Hepatocyte (in vitro differentiated cells): ENCODE measurements at regions not wholly inside any gene's neighbourhood (a gene's known extent, or its start where the extent isn't known, plus 50 kb on each side); places are given as distances from the start of the nearest gene placed in this dataset.

Source experiments
- DNase-seq: peaks from one replicate; pipeline ENCODE4 v3.0.0-alpha.2; 2016; ENCODE audit warnings: low spot score
- H2AFZ ChIP-seq: fragments of 200-600 bp; sonication (generic); 2 replicates; pipeline ENCODE4 v1.6.0; 2016; ENCODE audit warnings: antibody characterized with exemption, mild to moderate bottlenecking
- H3K27ac ChIP-seq: fragments of 200-600 bp; sonication (generic); 2 replicates; pipeline ENCODE4 v1.5.1; 2016; ENCODE audit warnings: mild to moderate bottlenecking
- H3K27me3 ChIP-seq: fragments of 200-600 bp; sonication (generic); 2 replicates; pipeline ENCODE4 v1.6.1; 2016
- H3K36me3 ChIP-seq: fragments of 200-600 bp; sonication (generic); replicated peaks from 2 replicates; pipeline ENCODE4 v1.5.1; 2016; ENCODE audit warnings: low read depth; ENCODE audit not compliant: insufficient read depth
- H3K4me1 ChIP-seq: fragments of 200-600 bp; sonication (generic); 2 replicates; pipeline ENCODE4 v1.5.1; 2016; ENCODE audit warnings: mild to moderate bottlenecking, moderate library complexity; ENCODE audit not compliant: insufficient read depth
- H3K4me2 ChIP-seq: fragments of 200-600 bp; sonication (generic); 2 replicates; pipeline ENCODE4 v1.6.0; 2016
- H3K4me3 ChIP-seq: fragments of 200-600 bp; sonication (generic); 2 replicates; pipeline ENCODE4 v1.5.1; 2016; ENCODE audit warnings: mild to moderate bottlenecking
- H3K79me2 ChIP-seq: fragments of 200-600 bp; sonication (generic); 2 replicates; pipeline ENCODE4 v1.6.0; 2017; ENCODE audit warnings: mild to moderate bottlenecking
- H3K9me2 ChIP-seq: fragments of 200-600 bp; sonication (generic); replicated peaks from 2 replicates; pipeline ENCODE4 v1.6.0; 2017; ENCODE audit warnings: mild to moderate bottlenecking; ENCODE audit not compliant: insufficient read depth
- H3K9me3 ChIP-seq: fragments of 200-600 bp; sonication (generic); 2 replicates; pipeline ENCODE4 v1.5.1; 2016; ENCODE audit warnings: low read depth, mild to moderate bottlenecking
- H4K20me1 ChIP-seq: fragments of 200-600 bp; sonication (generic); 2 replicates; pipeline ENCODE4 v1.6.0; 2016; ENCODE audit warnings: mild to moderate bottlenecking; ENCODE audit not compliant: insufficient read depth, poor library complexity, severe bottlenecking
- EZH2 ChIP-seq: fragments of 200-600 bp; sonication (generic); IDR thresholded peaks from 2 replicates; pipeline ENCODE4 v1.6.1; 2016; ENCODE audit warnings: antibody characterized with exemption, mild to moderate bottlenecking, borderline replicate concordance
- EZH2phosphoT487 ChIP-seq: fragments of 200-600 bp; sonication (generic); IDR thresholded peaks from one replicate; pipeline ENCODE4 v1.6.1; 2018; ENCODE audit warnings: antibody characterized with exemption, mild to moderate bottlenecking, low read depth, moderate library complexity; ENCODE audit not compliant: unreplicated experiment, severe bottlenecking
- WGBS: methylation state at CpG from one replicate; pipeline ENCODE4 v1.1.6; 2016; ENCODE audit warnings: low lambda C conversion rate; ENCODE audit errors: missing lambda C conversion rate; 5-methylcytosine and 5-hydroxymethylcytosine counted together
- TF ChIP-seq, protein P1 (sequence below): fragments of 200-600 bp; sonication (generic); IDR thresholded peaks from 2 replicates; pipeline ENCODE4 v1.5.1; 2016; ENCODE audit warnings: antibody characterized with exemption, mild to moderate bottlenecking; ENCODE audit not compliant: poor library complexity

DNA sequence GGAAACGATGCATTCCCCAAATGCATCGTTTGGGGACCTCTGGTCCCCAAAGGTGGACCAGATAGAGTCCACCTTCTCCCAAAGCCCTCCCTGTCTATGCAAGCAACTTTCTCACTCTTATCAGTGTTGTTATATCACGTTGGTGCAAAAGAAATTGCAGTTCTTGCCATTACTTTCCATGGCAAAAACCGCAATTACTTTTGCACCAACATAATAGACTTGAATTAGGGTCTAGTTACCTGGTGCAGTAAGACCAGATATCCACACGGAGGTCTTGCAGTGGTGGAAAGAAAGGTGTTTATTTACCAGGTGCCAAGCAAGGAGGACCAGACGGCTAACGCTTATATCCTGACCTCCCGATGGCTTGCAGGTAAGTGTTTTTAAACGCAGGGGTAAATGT is 129.0 kb downstream of the MIAT start:
- H3K4me1 ChIP-seq = no peaks in the 10 kb centered on the region
- no peaks in the 10 kb centered on the region for H3K9me3 ChIP-seq
- no peak overlapping the region for H3K27ac ChIP-seq
- no peaks in the 10 kb centered on the region for H3K79me2 ChIP-seq
- H3K4me2 ChIP-seq = no peak overlapping the region
- H4K20me1 ChIP-seq = no peaks in the 10 kb centered on the region
- no peaks in the 10 kb centered on the region for H3K36me3 ChIP-seq
- DNase-seq = no peak
- WGBS = 84% methylated on average over 9 of the region's 9 CpGs
- TF ChIP-seq, protein P1, sequence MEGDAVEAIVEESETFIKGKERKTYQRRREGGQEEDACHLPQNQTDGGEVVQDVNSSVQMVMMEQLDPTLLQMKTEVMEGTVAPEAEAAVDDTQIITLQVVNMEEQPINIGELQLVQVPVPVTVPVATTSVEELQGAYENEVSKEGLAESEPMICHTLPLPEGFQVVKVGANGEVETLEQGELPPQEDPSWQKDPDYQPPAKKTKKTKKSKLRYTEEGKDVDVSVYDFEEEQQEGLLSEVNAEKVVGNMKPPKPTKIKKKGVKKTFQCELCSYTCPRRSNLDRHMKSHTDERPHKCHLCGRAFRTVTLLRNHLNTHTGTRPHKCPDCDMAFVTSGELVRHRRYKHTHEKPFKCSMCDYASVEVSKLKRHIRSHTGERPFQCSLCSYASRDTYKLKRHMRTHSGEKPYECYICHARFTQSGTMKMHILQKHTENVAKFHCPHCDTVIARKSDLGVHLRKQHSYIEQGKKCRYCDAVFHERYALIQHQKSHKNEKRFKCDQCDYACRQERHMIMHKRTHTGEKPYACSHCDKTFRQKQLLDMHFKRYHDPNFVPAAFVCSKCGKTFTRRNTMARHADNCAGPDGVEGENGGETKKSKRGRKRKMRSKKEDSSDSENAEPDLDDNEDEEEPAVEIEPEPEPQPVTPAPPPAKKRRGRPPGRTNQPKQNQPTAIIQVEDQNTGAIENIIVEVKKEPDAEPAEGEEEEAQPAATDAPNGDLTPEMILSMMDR = no peak
- TF ChIP-seq EZH2phosphoT487 (no peak), EZH2 (no peak)
- no peak overlapping the region for H3K4me3 ChIP-seq
- H2AFZ ChIP-seq = no peak overlapping the region
- H3K9me2 ChIP-seq = no peaks in the 10 kb centered on the region
- H3K27me3 ChIP-seq = no peaks in the 10 kb centered on the region

DNA sequence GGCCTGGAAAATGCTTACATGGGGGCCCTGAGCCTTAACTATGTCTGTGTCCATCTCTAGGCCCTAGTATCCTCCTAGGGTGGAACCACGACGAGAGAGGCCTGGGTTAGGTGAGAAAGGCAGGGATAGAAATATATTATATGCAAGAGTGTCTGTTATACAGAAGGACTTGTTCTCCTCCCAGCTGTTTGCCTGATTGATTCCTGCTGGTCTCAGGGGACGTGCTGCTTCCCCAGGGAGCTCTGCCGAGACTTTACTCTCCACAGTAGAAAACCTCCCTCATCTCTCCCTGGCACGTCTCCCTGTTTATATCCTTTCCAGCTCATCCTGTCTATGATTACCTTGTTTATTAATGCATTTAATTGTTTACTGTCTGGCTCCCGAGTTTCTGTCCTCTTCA is 132.6 kb downstream of the MIAT start:
- DNase-seq = no peak
- Histone ChIP-seq H3K4me3 (no peak overlapping the region), H3K27me3 (no peaks in the 10 kb centered on the region), H3K4me2 (no peak overlapping the region), H2AFZ (no peak overlapping the region), H4K20me1 (no peaks in the 10 kb centered on the region), H3K79me2 (no peaks in the 10 kb centered on the region), H3K9me2 (no peaks in the 10 kb centered on the region), H3K27ac (no peak overlapping the region), H3K4me1 (no peaks in the 10 kb centered on the region), H3K9me3 (no peaks in the 10 kb centered on the region), H3K36me3 (no peaks in the 10 kb centered on the region)
- TF ChIP-seq, protein P1 = no peak
- TF ChIP-seq EZH2phosphoT487 = no peak
- no peak for TF ChIP-seq EZH2
- 68% methylated on average over 6 of the region's 6 CpGs for WGBS

DNA sequence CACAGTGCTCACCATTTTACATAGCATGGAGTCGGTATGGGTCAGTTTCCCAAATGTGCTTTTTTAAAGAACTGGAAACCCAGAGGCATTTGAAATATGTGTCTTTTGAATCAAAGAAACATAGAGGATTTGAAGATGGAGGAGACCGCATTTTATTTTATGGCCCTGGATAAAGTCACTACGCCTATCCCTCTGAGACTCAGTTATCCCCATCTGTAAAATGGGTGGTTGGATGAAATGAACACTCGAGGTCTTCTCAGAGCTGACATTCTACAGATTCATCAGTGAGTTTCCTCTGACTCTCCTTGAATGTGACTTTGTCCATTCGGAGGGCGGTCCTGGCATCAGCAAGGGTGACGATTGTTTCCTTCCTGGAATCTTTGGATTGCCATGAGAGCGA is 135.1 kb downstream of the MIAT start:
- WGBS = 98% methylated on average over 8 of the region's 8 CpGs
- no peak overlapping the region for H3K4me2 ChIP-seq
- no peaks in the 10 kb centered on the region for H3K4me1 ChIP-seq
- H4K20me1 ChIP-seq = no peaks in the 10 kb centered on the region
- no peak for DNase-seq
- TF ChIP-seq EZH2phosphoT487 (no peak), EZH2 (no peak)
- TF ChIP-seq, protein P1 = no peak
- no peak overlapping the region for H3K27ac ChIP-seq
- no peaks in the 10 kb centered on the region for H3K9me3 ChIP-seq
- H3K27me3 ChIP-seq = no peaks in the 10 kb centered on the region
- H3K9me2 ChIP-seq = no peaks in the 10 kb centered on the region
- H3K4me3 ChIP-seq = no peak overlapping the region
- no peak overlapping the region for H2AFZ ChIP-seq
- H3K79me2 ChIP-seq = no peaks in the 10 kb centered on the region
- H3K36me3 ChIP-seq = no peaks in the 10 kb centered on the region

DNA sequence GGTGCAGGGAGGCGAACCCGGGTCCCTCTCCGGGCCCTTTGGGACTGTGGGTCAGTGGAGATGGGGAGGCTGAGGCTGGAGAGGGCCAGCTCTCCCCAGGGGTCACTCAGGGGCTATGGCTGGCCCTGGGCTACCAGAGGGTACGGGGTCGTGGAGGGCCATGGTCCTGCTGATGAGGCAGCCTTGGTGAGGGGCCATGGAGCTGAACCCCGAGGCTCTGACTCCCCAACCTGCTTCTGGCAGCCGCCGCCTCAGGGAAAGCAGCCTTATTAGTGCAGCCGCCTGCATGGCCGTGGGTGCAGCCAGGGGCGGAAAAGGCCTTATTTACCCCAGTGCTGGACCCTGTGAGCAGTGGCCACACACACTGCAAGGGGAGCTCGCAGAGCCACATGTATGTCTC is 139.4 kb downstream of the MIAT start:
- no peak overlapping the region for H2AFZ ChIP-seq
- H3K4me2 ChIP-seq = no peak overlapping the region
- no peaks in the 10 kb centered on the region for H3K79me2 ChIP-seq
- no peaks in the 10 kb centered on the region for H3K36me3 ChIP-seq
- no peaks in the 10 kb centered on the region for H3K9me2 ChIP-seq
- no peaks in the 10 kb centered on the region for H3K9me3 ChIP-seq
- DNase-seq = no peak
- no peak overlapping the region for H3K4me3 ChIP-seq
- H3K27me3 ChIP-seq = no peaks in the 10 kb centered on the region
- peaks cover 9% of the 10 kb centered on the region for H3K4me1 ChIP-seq
- TF ChIP-seq EZH2phosphoT487 = no peak
- no peak for TF ChIP-seq EZH2
- TF ChIP-seq, protein P1 = no peak
- WGBS = 92% methylated on average over 12 of the region's 12 CpGs
- no peak overlapping the region for H3K27ac ChIP-seq
- H4K20me1 ChIP-seq = no peaks in the 10 kb centered on the region
